ENCODE measurements at regions not wholly inside any gene's neighbourhood (a gene's known extent, or its start where the extent isn't known, plus 50 kb on each side); places are given as distances from the start of the nearest gene placed in this dataset.
A peak's percentile ranks its signal among the peaks of the same experiment; 100 is the strongest.

- Histone ChIP-seq H3K4me3 (ENCODE audit: control insufficient read depth in 2 of 3, extremely low read depth in 1 of 3, insufficient read depth in 2 of 3, low read depth in 1 of 3, low read length in 3 of 3) (no peak overlapping the region), H3K4me2 (ENCODE audit: control insufficient read depth, extremely low read depth, insufficient read depth, low read depth, low read length) (peak overlapping the region; percentile 49), H3K27me3 (ENCODE audit: control insufficient read depth, extremely low read depth, insufficient read depth, low read length) (no peaks in the 10 kb centered on the region), H3K4me1 (ENCODE audit: control insufficient read depth, extremely low read depth, insufficient read depth, low read length) (peaks cover 11% of the 10 kb centered on the region), H2AFZ (ENCODE audit: control insufficient read depth, low read length) (peak overlapping the region; percentile 45), H3K79me2 (ENCODE audit: control insufficient read depth, insufficient read depth, low read length) (no peaks in the 10 kb centered on the region), H3K9me3 (ENCODE audit: control insufficient read depth, low read depth, low read length) (no peaks in the 10 kb centered on the region), H3K36me3 (ENCODE audit: control insufficient read depth in 2 of 2, extremely low read depth in 1 of 2, insufficient read depth in 2 of 2, low read length in 2 of 2) (no peaks in the 10 kb centered on the region), H3K9me1 (ENCODE audit: control insufficient read depth, extremely low read depth, insufficient read depth, low read length) (no peaks in the 10 kb centered on the region), H3K27ac (ENCODE audit: control insufficient read depth, insufficient read depth, low read length) (no peak overlapping the region), H3K9ac (ENCODE audit: control insufficient read depth, extremely low read depth, insufficient read depth, low read length) (no peak overlapping the region), H4K20me1 (ENCODE audit: control insufficient read depth, extremely low read depth, insufficient read depth, low read length) (no peaks in the 10 kb centered on the region)
- TF ChIP-seq EZH2 (IDR thresholded peaks at IDR 0.05; ENCODE audit: low read length) (no peak), CTCF (optimal IDR thresholded peaks at IDR 0.05 in 1 of 3, IDR thresholded peaks at IDR 0.05 in 1 of 3, conservative IDR thresholded peaks at IDR 0.05 in 1 of 3; ENCODE audit: extremely low read depth in 1 of 3, insufficient read depth in 2 of 3, low read length in 3 of 3) (no peak)
- DNase-seq (ENCODE audit: low read depth, low spot score) = peak; percentile 77
- dilution Hi-C loops (cut with MboI; ENCODE audit: extremely low pct_ligation_motif_present, low sequenced_read_pairs) = no loop called here
- peak; percentile 98 for FAIRE-seq
Observed at GRCh38 chr18:45493830-45494229, 121.4 kb upstream of the SLC14A2 start.

GRCh38 chr18:45494811-45495210, 120.5 kb upstream of the SLC14A2 start:
- dilution Hi-C loops (cut with MboI; ENCODE audit: extremely low pct_ligation_motif_present, low sequenced_read_pairs) = no loop called here
- no peak overlapping the region for H3K4me2 ChIP-seq (ENCODE audit: control insufficient read depth, extremely low read depth, insufficient read depth, low read depth, low read length)
- H3K9ac ChIP-seq (ENCODE audit: control insufficient read depth, extremely low read depth, insufficient read depth, low read length) = no peak overlapping the region
- no peak overlapping the region for H3K27ac ChIP-seq (ENCODE audit: control insufficient read depth, insufficient read depth, low read length)
- H3K4me3 ChIP-seq (ENCODE audit: control insufficient read depth in 2 of 3, extremely low read depth in 1 of 3, insufficient read depth in 2 of 3, low read depth in 1 of 3, low read length in 3 of 3) = no peak overlapping the region
- no peak for DNase-seq (ENCODE audit: low read depth, low spot score)
- no peaks in the 10 kb centered on the region for H3K9me1 ChIP-seq (ENCODE audit: control insufficient read depth, extremely low read depth, insufficient read depth, low read length)
- H3K79me2 ChIP-seq (ENCODE audit: control insufficient read depth, insufficient read depth, low read length) = no peaks in the 10 kb centered on the region
- no peaks in the 10 kb centered on the region for H3K36me3 ChIP-seq (ENCODE audit: control insufficient read depth in 2 of 2, extremely low read depth in 1 of 2, insufficient read depth in 2 of 2, low read length in 2 of 2)
- H4K20me1 ChIP-seq (ENCODE audit: control insufficient read depth, extremely low read depth, insufficient read depth, low read length) = no peaks in the 10 kb centered on the region
- H3K9me3 ChIP-seq (ENCODE audit: control insufficient read depth, low read depth, low read length) = no peaks in the 10 kb centered on the region
- peaks cover 11% of the 10 kb centered on the region for H3K4me1 ChIP-seq (ENCODE audit: control insufficient read depth, extremely low read depth, insufficient read depth, low read length)
- no peak overlapping the region for H2AFZ ChIP-seq (ENCODE audit: control insufficient read depth, low read length)
- no peaks in the 10 kb centered on the region for H3K27me3 ChIP-seq (ENCODE audit: control insufficient read depth, extremely low read depth, insufficient read depth, low read length)
- TF ChIP-seq CTCF (optimal IDR thresholded peaks at IDR 0.05 in 1 of 3, IDR thresholded peaks at IDR 0.05 in 1 of 3, conservative IDR thresholded peaks at IDR 0.05 in 1 of 3; ENCODE audit: extremely low read depth in 1 of 3, insufficient read depth in 2 of 3, low read length in 3 of 3) (no peak), EZH2 (IDR thresholded peaks at IDR 0.05; ENCODE audit: low read length) (no peak)
- no peak for FAIRE-seq
